ENCODE measurements at regions not wholly inside any gene's neighbourhood (a gene's known extent, or its start where the extent isn't known, plus 50 kb on each side); places are given as distances from the start of the nearest gene placed in this dataset.

DNA sequence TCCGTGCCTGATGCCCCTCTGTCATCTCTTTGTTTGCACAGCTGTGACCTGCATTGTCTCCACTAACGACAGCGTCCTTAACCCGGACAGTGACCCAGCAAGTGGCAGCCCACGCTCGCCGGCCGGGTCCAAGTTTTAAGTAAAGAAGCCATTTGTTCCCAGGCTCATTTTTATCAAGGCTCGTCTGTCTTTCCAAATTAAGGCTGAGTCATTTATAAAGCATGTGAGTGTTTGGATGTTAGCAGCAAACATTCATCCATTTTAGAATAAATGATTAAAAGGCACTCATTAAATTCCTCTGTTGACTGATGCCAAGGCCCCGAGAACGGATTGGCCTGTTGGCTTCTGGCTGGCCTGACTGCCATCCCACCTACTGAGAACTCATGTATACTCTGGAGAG lies 514.5 kb downstream of the NPHP4 start:
- Histone ChIP-seq H3K4me1 (ENCODE audit: insufficient read depth) (no peaks in the 10 kb centered on the region), H3K27me3 (ENCODE audit: insufficient read depth) (no peaks in the 10 kb centered on the region), H4K20me1 (replicated peaks; ENCODE audit: insufficient read depth) (no peaks in the 10 kb centered on the region), H3F3A (replicated peaks; ENCODE audit: low read depth) (no peaks in the 10 kb centered on the region), H3K9me2 (ENCODE audit: insufficient read depth) (no peaks in the 10 kb centered on the region), H3K79me2 (replicated peaks; ENCODE audit: insufficient read depth) (no peaks in the 10 kb centered on the region), H3K4me3 (no peak overlapping the region), H3K4me2 (no peak overlapping the region), H2AFZ (no peak overlapping the region), H3K27ac (ENCODE audit: low read depth) (no peak overlapping the region), H3K36me3 (ENCODE audit: insufficient read depth) (no peaks in the 10 kb centered on the region)
- TF ChIP-seq ZNF114 (CRISPR knock-in tag; IDR thresholded peaks at IDR 0.05) (no peak), ZNF331 (CRISPR knock-in tag; IDR thresholded peaks at IDR 0.05; ENCODE audit: low read depth) (no peak), JUNB (IDR thresholded peaks at IDR 0.05; ENCODE audit: unreplicated experiment) (no peak), EZH2phosphoT487 (IDR thresholded peaks at IDR 0.05; ENCODE audit: unreplicated experiment) (no peak), ZNF462 (CRISPR knock-in tag; IDR thresholded peaks at IDR 0.05) (no peak), NANOG (IDR thresholded peaks at IDR 0.05; ENCODE audit: borderline replicate concordance) (no peak), STAT1 (IDR thresholded peaks at IDR 0.05; ENCODE audit: unreplicated experiment) (no peak), CREB1 (CRISPR knock-in tag; IDR thresholded peaks at IDR 0.05; ENCODE audit: low read depth) (no peak), EZH2 (IDR thresholded peaks at IDR 0.05; ENCODE audit: low read depth, unreplicated experiment) (no peak), ETS1 (IDR thresholded peaks at IDR 0.05) (no peak), POLR2AphosphoS5 (IDR thresholded peaks at IDR 0.05; ENCODE audit: low read depth) (no peak)
- TF ChIP-seq, protein P1, sequence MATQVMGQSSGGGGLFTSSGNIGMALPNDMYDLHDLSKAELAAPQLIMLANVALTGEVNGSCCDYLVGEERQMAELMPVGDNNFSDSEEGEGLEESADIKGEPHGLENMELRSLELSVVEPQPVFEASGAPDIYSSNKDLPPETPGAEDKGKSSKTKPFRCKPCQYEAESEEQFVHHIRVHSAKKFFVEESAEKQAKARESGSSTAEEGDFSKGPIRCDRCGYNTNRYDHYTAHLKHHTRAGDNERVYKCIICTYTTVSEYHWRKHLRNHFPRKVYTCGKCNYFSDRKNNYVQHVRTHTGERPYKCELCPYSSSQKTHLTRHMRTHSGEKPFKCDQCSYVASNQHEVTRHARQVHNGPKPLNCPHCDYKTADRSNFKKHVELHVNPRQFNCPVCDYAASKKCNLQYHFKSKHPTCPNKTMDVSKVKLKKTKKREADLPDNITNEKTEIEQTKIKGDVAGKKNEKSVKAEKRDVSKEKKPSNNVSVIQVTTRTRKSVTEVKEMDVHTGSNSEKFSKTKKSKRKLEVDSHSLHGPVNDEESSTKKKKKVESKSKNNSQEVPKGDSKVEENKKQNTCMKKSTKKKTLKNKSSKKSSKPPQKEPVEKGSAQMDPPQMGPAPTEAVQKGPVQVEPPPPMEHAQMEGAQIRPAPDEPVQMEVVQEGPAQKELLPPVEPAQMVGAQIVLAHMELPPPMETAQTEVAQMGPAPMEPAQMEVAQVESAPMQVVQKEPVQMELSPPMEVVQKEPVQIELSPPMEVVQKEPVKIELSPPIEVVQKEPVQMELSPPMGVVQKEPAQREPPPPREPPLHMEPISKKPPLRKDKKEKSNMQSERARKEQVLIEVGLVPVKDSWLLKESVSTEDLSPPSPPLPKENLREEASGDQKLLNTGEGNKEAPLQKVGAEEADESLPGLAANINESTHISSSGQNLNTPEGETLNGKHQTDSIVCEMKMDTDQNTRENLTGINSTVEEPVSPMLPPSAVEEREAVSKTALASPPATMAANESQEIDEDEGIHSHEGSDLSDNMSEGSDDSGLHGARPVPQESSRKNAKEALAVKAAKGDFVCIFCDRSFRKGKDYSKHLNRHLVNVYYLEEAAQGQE (IDR thresholded peaks at IDR 0.05; ENCODE audit: unreplicated experiment), result no peak
- TF ChIP-seq, protein P2, sequence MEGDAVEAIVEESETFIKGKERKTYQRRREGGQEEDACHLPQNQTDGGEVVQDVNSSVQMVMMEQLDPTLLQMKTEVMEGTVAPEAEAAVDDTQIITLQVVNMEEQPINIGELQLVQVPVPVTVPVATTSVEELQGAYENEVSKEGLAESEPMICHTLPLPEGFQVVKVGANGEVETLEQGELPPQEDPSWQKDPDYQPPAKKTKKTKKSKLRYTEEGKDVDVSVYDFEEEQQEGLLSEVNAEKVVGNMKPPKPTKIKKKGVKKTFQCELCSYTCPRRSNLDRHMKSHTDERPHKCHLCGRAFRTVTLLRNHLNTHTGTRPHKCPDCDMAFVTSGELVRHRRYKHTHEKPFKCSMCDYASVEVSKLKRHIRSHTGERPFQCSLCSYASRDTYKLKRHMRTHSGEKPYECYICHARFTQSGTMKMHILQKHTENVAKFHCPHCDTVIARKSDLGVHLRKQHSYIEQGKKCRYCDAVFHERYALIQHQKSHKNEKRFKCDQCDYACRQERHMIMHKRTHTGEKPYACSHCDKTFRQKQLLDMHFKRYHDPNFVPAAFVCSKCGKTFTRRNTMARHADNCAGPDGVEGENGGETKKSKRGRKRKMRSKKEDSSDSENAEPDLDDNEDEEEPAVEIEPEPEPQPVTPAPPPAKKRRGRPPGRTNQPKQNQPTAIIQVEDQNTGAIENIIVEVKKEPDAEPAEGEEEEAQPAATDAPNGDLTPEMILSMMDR (conservative IDR thresholded peaks at IDR 0.05; ENCODE audit: low read depth in 2 of 2), result no peak
- Mint-ChIP-seq H3K27ac (no peak overlapping the region), H3K27me3 (ENCODE audit: insufficient read depth, low read depth, poor library complexity) (peaks cover 8% of the 10 kb centered on the region), H3K36me3 (ENCODE audit: low read depth) (no peaks in the 10 kb centered on the region), H3K4me3 (no peak overlapping the region), H3K4me1 (peaks cover 30% of the 10 kb centered on the region), H3K9me3 (no peaks in the 10 kb centered on the region)
- DNase-seq (ENCODE audit: low spot score) (no peak), ATAC-seq (no peak)
